ENCODE measurements at regions not wholly inside any gene's neighbourhood (a gene's known extent, or its start where the extent isn't known, plus 50 kb on each side); places are given as distances from the start of the nearest gene placed in this dataset.

GRCh38 chr13:72261732-72262131 lies 394.7 kb upstream of the DACH1 start:
- H3K9me3 ChIP-seq (ENCODE audit: control insufficient read depth in 2 of 3, insufficient read depth in 1 of 3, low read length in 3 of 3), result no peaks in the 10 kb centered on the region
- no peak overlapping the region for H3K9ac ChIP-seq (ENCODE audit: low read length in 3 of 3)
- intact Hi-C loops (cut with DNase I), result no loop called here
- no peak for DNase-seq
- no peak overlapping the region for H3K4me3 ChIP-seq (ENCODE audit: low read length in 3 of 3)
- H3K4me1 ChIP-seq (ENCODE audit: control insufficient read depth in 2 of 3, insufficient read depth in 2 of 3, low read depth in 1 of 3, low read length in 3 of 3), result no peaks in the 10 kb centered on the region
- no peaks in the 10 kb centered on the region for H3K27me3 ChIP-seq (ENCODE audit: control insufficient read depth, insufficient read depth, low read length)
- H3K36me3 ChIP-seq (ENCODE audit: control insufficient read depth in 2 of 3, insufficient read depth in 3 of 3, low read length in 3 of 3), result no peaks in the 10 kb centered on the region
- no peak for TF ChIP-seq CTCF (IDR thresholded peaks at IDR 0.05; ENCODE audit: borderline replicate concordance, extremely low read depth, insufficient read depth)
- no peak for FAIRE-seq
- H3K27ac ChIP-seq (ENCODE audit: low read depth in 2 of 2, low read length in 2 of 2), result no peak overlapping the region

DNA sequence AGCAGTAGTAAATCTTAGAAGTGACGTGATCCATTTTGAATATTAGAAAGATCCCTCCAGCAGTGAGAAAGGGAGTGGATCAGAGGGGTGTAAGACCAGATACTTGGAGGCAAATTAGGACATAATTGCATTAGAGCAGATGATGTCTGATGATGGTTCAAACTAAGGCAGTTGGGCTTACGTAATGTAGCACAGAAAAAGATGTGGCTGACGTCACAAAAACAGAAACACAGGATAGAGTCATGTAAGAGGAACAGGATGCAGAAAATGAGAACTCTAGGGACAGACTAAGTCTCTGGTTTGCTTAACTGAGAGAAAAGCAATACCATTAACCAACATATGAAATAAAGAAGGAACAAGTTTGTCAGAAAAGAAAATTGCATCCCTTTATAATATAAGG lies 392.5 kb upstream of the DACH1 start:
- H3K27ac ChIP-seq (ENCODE audit: low read depth in 2 of 2, low read length in 2 of 2), result no peak overlapping the region
- no peaks in the 10 kb centered on the region for H3K9me3 ChIP-seq (ENCODE audit: control insufficient read depth in 2 of 3, insufficient read depth in 1 of 3, low read length in 3 of 3)
- no peak overlapping the region for H3K4me3 ChIP-seq (ENCODE audit: low read length in 3 of 3)
- no peak for DNase-seq
- H3K27me3 ChIP-seq (ENCODE audit: control insufficient read depth, insufficient read depth, low read length), result no peaks in the 10 kb centered on the region
- H3K36me3 ChIP-seq (ENCODE audit: control insufficient read depth in 2 of 3, insufficient read depth in 3 of 3, low read length in 3 of 3), result no peaks in the 10 kb centered on the region
- no peaks in the 10 kb centered on the region for H3K4me1 ChIP-seq (ENCODE audit: control insufficient read depth in 2 of 3, insufficient read depth in 2 of 3, low read depth in 1 of 3, low read length in 3 of 3)
- TF ChIP-seq CTCF (IDR thresholded peaks at IDR 0.05; ENCODE audit: borderline replicate concordance, extremely low read depth, insufficient read depth), result no peak
- intact Hi-C loops (cut with DNase I), result no loop called here
- no peak overlapping the region for H3K9ac ChIP-seq (ENCODE audit: low read length in 3 of 3)
- FAIRE-seq, result no peak

- Histone ChIP-seq H3K27ac (ENCODE audit: low read depth in 2 of 2, low read length in 2 of 2) (no peak overlapping the region), H3K4me1 (ENCODE audit: control insufficient read depth in 2 of 3, insufficient read depth in 2 of 3, low read depth in 1 of 3, low read length in 3 of 3) (no peaks in the 10 kb centered on the region), H3K9me3 (ENCODE audit: control insufficient read depth in 2 of 3, insufficient read depth in 1 of 3, low read length in 3 of 3) (no peaks in the 10 kb centered on the region), H3K36me3 (ENCODE audit: control insufficient read depth in 2 of 3, insufficient read depth in 3 of 3, low read length in 3 of 3) (no peaks in the 10 kb centered on the region), H3K4me3 (ENCODE audit: low read length in 3 of 3) (no peak overlapping the region), H3K9ac (ENCODE audit: low read length in 3 of 3) (no peak overlapping the region), H3K27me3 (ENCODE audit: control insufficient read depth, insufficient read depth, low read length) (no peaks in the 10 kb centered on the region)
- intact Hi-C loops (cut with DNase I), result no loop called here
- no peak for TF ChIP-seq CTCF (IDR thresholded peaks at IDR 0.05; ENCODE audit: borderline replicate concordance, extremely low read depth, insufficient read depth)
- no peak for FAIRE-seq
- no peak for DNase-seq
These were observed 391.5 kb upstream of the DACH1 start for GRCh38 chr13:72258340-72258981.

- Histone ChIP-seq H3K36me3 (ENCODE audit: control insufficient read depth in 2 of 3, insufficient read depth in 3 of 3, low read length in 3 of 3) (no peaks in the 10 kb centered on the region), H3K27me3 (ENCODE audit: control insufficient read depth, insufficient read depth, low read length) (no peaks in the 10 kb centered on the region), H3K4me1 (ENCODE audit: control insufficient read depth in 2 of 3, insufficient read depth in 2 of 3, low read depth in 1 of 3, low read length in 3 of 3) (no peaks in the 10 kb centered on the region), H3K9ac (ENCODE audit: low read length in 3 of 3) (no peak overlapping the region), H3K4me3 (ENCODE audit: low read length in 3 of 3) (no peak overlapping the region), H3K27ac (ENCODE audit: low read depth in 2 of 2, low read length in 2 of 2) (no peak overlapping the region), H3K9me3 (ENCODE audit: control insufficient read depth in 2 of 3, insufficient read depth in 1 of 3, low read length in 3 of 3) (no peaks in the 10 kb centered on the region)
- intact Hi-C loops (cut with DNase I), result no loop called here
- TF ChIP-seq CTCF (IDR thresholded peaks at IDR 0.05; ENCODE audit: borderline replicate concordance, extremely low read depth, insufficient read depth), result peak; percentile 42
- DNase-seq, result peak in 4 of 5 donors; percentile 23 to 62 (median 42)
- FAIRE-seq, result no peak
These were observed 388.9 kb upstream of the DACH1 start for GRCh38 chr13:72255908-72256307.

Measured in kidney (tissue), 13 donors.